ENCODE measurements at regions not wholly inside any gene's neighbourhood (a gene's known extent, or its start where the extent isn't known, plus 50 kb on each side); places are given as distances from the start of the nearest gene placed in this dataset.

GRCh38 chr12:82209533-82209932, 148.7 kb downstream of the CCDC59 start:
- H3K36me3 ChIP-seq: no peaks in the 10 kb centered on the region
- no peaks in the 10 kb centered on the region for H3K4me1 ChIP-seq
- no peak for DNase-seq
- H3K27me3 ChIP-seq: no peaks in the 10 kb centered on the region
- H3K27ac ChIP-seq: no peak overlapping the region
- TF ChIP-seq CTCF (IDR thresholded peaks at IDR 0.05): no peak
- H3K9me3 ChIP-seq: peaks cover 3% of the 10 kb centered on the region
- intact Hi-C loops (cut with DNase I): no loop called here
- H3K4me3 ChIP-seq: no peak overlapping the region
- ATAC-seq: peak; percentile 46

- no peaks in the 10 kb centered on the region for H3K4me1 ChIP-seq
- H3K27me3 ChIP-seq: no peaks in the 10 kb centered on the region
- ATAC-seq: no peak
- no peak for TF ChIP-seq CTCF (IDR thresholded peaks at IDR 0.05)
- intact Hi-C loops (cut with DNase I): no loop called here
- no peak overlapping the region for H3K4me3 ChIP-seq
- H3K27ac ChIP-seq: no peak overlapping the region
- no peaks in the 10 kb centered on the region for H3K36me3 ChIP-seq
- peaks cover 3% of the 10 kb centered on the region for H3K9me3 ChIP-seq
- no peak for DNase-seq
Observed at GRCh38 chr12:82207556-82207955, 150.6 kb downstream of the CCDC59 start.

- DNase-seq: no peak
- intact Hi-C loops (cut with DNase I): no loop called here
- H3K9me3 ChIP-seq: peaks cover 3% of the 10 kb centered on the region
Observed at GRCh38 chr12:82203086-82203485, 155.1 kb downstream of the CCDC59 start.

GRCh38 chr12:82187595-82187994, 170.6 kb downstream of the CCDC59 start:
- no peak overlapping the region for H3K27ac ChIP-seq
- no peak for ATAC-seq
- H3K4me1 ChIP-seq: no peaks in the 10 kb centered on the region
- H3K9me3 ChIP-seq: no peaks in the 10 kb centered on the region
- DNase-seq: no peak
- intact Hi-C loops (cut with DNase I): no loop called here
- H3K27me3 ChIP-seq: no peaks in the 10 kb centered on the region
- no peak for TF ChIP-seq CTCF (IDR thresholded peaks at IDR 0.05)
- H3K4me3 ChIP-seq: no peak overlapping the region
- H3K36me3 ChIP-seq: no peaks in the 10 kb centered on the region

More at GRCh38 chr12:82203086-82203485, 155.1 kb downstream of the CCDC59 start:
- Histone ChIP-seq H3K4me1 (no peaks in the 10 kb centered on the region), H3K27ac (no peak overlapping the region), H3K4me3 (no peak overlapping the region), H3K36me3 (no peaks in the 10 kb centered on the region), H3K27me3 (no peaks in the 10 kb centered on the region)
- no peak for TF ChIP-seq CTCF (IDR thresholded peaks at IDR 0.05)
- ATAC-seq: no peak

- intact Hi-C loops (cut with DNase I): no loop called here
- Histone ChIP-seq H3K36me3 (no peaks in the 10 kb centered on the region), H3K9me3 (no peaks in the 10 kb centered on the region), H3K4me3 (no peak overlapping the region), H3K4me1 (no peaks in the 10 kb centered on the region), H3K27me3 (no peaks in the 10 kb centered on the region), H3K27ac (no peak overlapping the region)
- no peak for ATAC-seq
- no peak for TF ChIP-seq CTCF (IDR thresholded peaks at IDR 0.05)
- no peak for DNase-seq
Observed at GRCh38 chr12:82187011-82187410, 171.2 kb downstream of the CCDC59 start.

GRCh38 chr12:82186282-82186681, 171.9 kb downstream of the CCDC59 start:
- H3K36me3 ChIP-seq: no peaks in the 10 kb centered on the region
- DNase-seq: no peak
- ATAC-seq: no peak
- no peak overlapping the region for H3K4me3 ChIP-seq
- no peaks in the 10 kb centered on the region for H3K9me3 ChIP-seq
- no peaks in the 10 kb centered on the region for H3K27me3 ChIP-seq
- intact Hi-C loops (cut with DNase I): no loop called here
- no peaks in the 10 kb centered on the region for H3K4me1 ChIP-seq
- no peak for TF ChIP-seq CTCF (IDR thresholded peaks at IDR 0.05)
- H3K27ac ChIP-seq: no peak overlapping the region

All from upper lobe of right lung (tissue), 1 donor.